Ishikawa (cell line): ENCODE measurements at regions not wholly inside any gene's neighbourhood (a gene's known extent, or its start where the extent isn't known, plus 50 kb on each side); places are given as distances from the start of the nearest gene placed in this dataset.

Experiments used
- CEBPB ChIP-seq: IDR thresholded peaks from 2 replicates; pipeline ENCODE4 v1.6.1; 2012
- RAD21 ChIP-seq: IDR thresholded peaks from 2 replicates; pipeline ENCODE4 v1.6.1; 2012; ENCODE audit warnings: low read depth
- TCF12 ChIP-seq: IDR thresholded peaks from 2 replicates; pipeline ENCODE4 v1.6.1; 2012; ENCODE audit warnings: low read depth
- YY1 ChIP-seq: IDR thresholded peaks from 2 replicates; pipeline ENCODE4 v1.6.1; 2012; ENCODE audit warnings: low read depth
- TF ChIP-seq, protein P1 (sequence below): IDR thresholded peaks from 2 replicates; pipeline ENCODE4 v1.6.1; 2012; ENCODE audit warnings: low read depth, mild to moderate bottlenecking

DNA sequence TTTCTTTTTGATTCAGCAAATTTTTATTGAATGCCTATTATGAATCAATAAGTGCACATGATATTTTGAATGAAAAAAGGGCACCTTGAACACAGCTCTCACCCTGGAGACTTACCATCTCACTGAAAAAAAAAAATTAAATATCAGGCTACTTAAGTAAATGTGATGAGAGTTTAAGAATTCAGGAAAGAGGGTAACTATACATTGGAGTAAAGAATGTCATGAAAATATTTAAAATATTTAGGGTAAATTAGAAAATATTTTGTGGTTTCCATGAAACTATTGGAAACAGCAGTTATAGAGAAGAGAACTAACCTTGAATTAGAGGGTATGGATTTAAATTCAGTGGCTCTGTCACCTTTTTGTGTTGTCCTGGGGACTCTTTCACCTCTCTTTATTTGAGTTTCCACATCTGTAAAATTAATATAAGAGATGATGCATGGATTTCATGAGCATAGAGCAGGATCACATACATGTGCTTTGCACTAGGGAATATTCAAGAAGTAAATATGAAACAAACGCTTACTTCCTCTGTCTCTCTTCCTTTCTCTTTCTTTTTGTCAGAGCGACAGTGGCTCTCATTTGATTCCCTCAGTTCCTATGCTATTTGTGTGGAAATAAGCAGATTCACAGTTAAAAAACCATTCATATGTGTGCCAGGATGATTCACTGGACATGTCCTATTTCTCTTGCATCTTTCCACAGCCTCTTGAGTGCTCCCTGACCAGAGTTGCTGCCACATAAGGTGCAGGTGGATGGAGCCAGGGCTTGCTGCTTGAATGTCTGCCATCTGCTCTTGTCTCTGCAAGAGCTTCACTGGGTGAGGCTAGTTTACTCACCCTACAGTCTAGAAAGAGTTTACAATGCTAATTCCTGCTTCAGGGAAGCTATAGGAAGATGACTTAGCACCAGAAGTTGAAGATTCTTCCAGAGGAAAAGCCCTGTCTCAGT lies 533.1 kb downstream of the ETS1 start:
- TF ChIP-seq, protein P1, sequence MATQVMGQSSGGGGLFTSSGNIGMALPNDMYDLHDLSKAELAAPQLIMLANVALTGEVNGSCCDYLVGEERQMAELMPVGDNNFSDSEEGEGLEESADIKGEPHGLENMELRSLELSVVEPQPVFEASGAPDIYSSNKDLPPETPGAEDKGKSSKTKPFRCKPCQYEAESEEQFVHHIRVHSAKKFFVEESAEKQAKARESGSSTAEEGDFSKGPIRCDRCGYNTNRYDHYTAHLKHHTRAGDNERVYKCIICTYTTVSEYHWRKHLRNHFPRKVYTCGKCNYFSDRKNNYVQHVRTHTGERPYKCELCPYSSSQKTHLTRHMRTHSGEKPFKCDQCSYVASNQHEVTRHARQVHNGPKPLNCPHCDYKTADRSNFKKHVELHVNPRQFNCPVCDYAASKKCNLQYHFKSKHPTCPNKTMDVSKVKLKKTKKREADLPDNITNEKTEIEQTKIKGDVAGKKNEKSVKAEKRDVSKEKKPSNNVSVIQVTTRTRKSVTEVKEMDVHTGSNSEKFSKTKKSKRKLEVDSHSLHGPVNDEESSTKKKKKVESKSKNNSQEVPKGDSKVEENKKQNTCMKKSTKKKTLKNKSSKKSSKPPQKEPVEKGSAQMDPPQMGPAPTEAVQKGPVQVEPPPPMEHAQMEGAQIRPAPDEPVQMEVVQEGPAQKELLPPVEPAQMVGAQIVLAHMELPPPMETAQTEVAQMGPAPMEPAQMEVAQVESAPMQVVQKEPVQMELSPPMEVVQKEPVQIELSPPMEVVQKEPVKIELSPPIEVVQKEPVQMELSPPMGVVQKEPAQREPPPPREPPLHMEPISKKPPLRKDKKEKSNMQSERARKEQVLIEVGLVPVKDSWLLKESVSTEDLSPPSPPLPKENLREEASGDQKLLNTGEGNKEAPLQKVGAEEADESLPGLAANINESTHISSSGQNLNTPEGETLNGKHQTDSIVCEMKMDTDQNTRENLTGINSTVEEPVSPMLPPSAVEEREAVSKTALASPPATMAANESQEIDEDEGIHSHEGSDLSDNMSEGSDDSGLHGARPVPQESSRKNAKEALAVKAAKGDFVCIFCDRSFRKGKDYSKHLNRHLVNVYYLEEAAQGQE = no peak
- TF ChIP-seq YY1 (no peak), TCF12 (no peak), RAD21 (no peak), CEBPB (no peak)
